NCI-H2171 (cell line): ENCODE measurements at regions not wholly inside any gene's neighbourhood (a gene's known extent, or its start where the extent isn't known, plus 50 kb on each side); places are given as distances from the start of the nearest gene placed in this dataset.
A peak's percentile ranks its signal among the peaks of the same experiment; 100 is the strongest.
"Not testable (repeated sequence)": the region's sequence is repeated elsewhere in the genome, so short reads cannot be mapped to it uniquely, and the experiment has no call there.

Experiments
- DNase-seq: peaks from one replicate; lab custom pipeline; 2025; lab: John Stamatoyannopoulos, UW

DNA sequence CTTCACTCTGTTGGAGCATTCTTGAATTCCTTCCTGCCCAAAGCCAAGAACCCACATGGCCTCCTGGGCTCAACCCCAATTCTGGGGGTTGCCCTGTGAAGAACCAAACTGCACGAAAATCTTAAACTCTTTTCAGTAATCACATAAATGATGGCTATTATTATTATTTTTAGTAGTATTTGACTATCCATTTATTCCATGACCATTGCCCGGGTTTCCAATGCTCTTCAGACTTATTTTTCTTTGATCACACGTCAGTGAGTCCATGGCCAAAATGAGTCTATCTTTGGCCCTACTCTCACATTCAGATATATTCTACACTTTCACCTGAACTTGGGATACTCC is 185.9 kb downstream of the AVL9 start:
- DNase-seq: no peak

DNA sequence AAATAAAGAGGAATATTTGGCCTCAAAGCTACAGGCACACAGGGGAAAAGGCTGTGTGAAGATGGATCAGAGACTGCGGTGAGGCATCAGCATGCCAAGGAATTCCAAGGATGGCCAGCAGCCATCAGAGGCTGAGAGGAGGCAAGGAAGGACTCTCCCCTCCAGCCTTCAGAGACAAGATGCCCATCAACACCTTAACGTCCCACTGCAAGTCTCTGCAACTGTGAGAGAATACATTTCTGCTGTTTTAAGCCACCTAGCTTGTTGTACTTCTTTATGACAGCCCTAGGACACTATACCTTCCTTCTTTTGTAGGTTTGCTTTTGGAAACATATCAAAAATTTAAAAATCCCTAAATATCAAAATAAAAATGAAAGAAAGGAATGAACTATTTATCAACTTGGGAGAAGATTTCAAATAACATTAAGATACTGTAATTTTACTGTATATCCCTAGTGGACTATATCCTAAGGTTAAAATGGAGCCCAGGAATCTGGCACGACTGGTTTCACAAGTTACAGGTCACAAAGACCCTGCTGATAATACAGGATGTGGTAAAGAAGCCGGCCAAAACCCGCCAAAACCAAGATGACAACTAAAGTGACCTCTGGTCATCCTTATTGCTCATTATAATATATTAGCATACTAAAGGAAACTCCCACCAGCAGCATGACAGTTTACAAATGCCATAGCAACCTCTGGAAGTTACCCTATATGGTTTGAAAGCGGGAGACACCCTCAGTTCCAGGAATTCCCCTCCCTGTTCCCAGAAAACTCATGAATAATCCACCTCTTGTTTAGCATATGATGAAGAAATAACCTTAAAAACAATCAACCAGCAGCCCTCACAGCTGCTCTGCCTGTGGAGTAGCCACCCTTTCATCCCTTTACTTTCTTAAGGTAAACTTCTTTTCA is 185.2 kb downstream of the AVL9 start:
- no peak for DNase-seq

DNA sequence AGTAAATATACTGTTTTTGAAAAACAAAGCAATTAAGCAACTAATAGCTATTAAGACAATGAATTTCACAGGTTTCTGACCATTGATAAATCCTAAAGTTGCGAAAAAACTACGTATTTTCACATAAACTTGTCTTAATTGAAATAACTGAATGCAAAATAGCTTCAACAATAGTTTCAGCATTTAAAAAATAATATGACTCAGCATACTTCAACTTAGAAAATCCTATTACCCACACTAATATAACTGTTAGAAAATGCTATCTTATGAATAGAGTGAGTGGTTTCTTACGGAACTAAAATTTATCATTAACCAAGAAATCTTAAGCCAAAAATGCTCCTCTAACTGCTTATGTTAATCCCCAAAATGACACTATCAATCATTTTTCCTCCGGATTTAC is 183.9 kb downstream of the AVL9 start:
- no peak for DNase-seq

DNA sequence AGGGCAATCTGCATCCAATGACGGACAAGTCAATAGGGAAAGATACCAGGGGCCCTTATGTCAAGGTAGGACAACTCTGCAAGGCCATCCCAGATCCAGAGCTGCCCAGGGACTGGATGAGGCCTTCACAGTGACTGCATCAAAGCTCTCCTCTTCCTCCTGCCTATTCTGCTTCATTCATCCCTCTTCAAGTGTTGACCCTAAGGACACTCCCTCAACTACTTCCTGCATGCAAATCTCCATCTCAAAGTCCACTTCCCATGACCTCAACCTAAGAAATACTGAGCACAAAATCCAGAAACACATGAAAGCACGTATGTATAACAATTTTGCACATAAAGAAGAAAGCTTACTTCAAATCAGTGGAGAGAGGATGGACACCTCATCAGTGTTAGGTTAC is 182.3 kb downstream of the AVL9 start:
- no peak for DNase-seq

DNA sequence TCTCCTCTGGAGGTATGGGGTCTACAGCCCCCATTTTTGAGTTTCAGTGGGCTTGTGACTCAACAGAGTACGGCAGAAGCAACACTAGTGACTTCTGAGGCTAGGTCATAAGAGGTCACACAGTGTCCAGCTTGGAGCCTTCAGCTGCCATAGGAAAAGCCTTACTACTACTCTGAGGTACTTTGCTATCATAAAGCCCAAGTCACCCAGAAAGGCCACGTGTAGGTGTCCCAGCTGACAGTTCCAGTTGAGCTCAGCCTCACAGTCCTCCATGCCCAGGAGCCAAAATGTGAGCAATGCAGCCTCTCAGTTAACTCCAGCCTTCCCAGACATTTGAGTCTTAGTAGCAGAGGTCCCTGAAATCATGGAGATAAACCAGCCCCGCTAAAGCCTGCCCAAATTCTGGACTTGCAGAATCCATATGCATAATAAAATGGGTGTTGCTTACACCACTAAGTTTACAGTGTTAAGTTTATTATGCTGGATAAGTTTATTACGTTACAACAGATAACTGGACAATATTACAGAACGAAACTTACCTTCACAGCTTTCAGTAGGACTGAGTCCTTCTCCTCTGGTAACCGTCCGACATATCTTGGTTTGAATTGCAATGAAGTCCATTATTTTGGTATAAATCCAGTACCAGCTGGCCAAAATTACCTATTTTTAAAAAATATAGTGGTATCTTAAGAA is 181.1 kb downstream of the AVL9 start:
- DNase-seq: no peak

DNA sequence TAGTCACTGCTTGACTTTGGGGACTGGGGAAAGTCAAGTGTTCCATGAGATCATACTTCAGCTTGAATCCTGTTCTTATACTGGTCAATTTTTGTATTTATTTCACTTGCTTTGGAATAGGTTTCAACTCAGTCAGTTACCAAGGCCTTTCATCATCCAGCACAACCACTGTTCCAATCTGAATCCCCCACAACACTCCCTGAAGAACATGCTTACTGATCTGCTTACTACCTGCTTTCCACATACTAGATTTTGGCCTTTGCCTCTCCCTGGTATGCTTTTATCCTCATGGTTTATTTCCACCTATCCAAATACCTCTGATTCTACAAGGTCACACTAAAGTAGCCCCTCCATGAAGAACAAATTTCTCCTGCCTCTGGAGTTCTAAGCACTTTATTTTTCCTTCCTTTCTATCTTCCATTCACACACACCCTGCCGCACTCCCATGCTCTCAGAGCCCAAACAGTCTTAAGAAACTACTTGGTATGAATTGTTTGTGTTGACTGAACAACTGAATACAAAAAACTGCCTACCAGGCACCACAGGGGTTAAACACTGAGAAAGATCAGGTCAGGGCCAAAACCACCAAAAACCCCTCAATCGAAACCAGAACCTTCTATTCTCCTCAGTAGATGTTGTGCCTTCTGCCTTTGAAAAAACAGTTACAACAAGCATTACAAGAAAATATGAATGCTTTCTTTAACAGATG is 178.1 kb downstream of the AVL9 start:
- no peak for DNase-seq

DNA sequence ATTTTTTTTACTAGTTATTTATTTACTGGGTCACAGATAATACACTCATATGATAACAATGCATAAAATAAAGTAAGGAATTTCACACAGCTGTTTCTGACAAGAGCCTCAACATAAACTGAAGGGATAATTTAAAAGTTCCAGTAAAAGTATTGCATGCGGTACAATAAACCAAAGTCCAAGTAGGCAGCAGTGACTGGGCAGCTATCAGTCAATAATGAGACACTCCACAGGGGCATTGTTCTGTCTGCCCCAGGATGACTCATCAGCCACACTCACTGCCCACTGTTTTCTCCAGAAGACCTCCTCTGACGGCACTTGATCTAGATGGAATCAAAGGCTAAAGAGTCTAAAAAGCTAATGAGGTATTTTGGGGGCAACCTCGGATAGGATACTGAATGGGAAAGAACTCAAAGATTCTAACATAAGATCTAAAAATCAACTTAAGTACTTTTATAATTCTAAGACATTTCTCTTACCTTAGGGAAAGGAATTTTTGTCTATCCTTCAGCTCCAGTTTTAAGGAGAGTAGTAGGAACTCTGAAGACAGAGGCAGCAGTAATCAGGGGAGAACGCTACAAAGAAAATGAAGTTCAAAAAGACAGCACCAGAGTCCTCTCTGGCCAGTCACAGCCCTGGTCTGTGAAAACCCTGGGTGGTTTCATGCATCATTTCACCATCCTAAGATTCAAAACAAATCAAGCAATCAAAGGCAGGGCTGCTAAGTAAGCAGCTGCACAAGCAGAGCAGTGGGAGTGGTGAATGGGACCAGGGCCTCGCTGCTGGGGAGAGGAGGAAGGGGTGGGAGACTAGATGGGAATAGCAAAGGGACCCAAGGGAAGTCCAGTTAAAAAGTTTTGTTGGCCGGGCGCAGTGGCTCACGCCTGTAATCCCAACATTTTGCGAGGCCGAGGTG is 175.1 kb downstream of the AVL9 start:
- no peak for DNase-seq

DNA sequence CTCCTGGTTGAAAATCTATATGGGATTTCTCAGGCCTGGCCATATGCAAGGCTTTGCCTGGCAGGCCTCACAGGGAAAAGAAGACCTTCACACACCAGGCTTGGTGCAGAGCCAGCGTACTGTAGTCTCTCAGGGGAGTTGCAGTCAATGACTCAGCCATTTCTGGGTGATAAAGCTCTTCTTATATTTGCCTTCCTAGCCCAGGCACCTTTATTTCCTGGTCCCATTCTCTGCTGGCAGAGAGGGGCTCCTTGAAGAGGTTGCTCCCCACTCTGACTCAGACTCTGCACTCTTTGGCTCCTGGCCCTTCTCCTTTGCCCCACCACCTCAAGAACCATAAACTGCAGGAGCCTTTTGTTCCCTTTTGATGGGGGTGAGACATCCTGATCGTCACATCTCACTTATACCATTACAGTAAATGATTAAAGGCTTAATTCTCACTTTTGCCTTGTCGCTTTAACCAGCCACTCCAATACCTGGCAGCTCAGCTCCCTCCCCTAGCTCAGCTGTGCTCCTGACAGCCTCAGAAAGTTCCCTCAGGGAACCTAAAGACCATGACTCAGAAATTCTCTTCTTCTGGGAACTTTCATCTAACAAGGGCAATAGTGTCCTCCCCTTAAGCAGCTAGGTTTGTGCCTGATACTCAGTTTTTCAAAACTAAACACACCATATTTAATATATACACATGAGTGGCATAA is 174.0 kb downstream of the AVL9 start:
- DNase-seq: peak; percentile 26

DNA sequence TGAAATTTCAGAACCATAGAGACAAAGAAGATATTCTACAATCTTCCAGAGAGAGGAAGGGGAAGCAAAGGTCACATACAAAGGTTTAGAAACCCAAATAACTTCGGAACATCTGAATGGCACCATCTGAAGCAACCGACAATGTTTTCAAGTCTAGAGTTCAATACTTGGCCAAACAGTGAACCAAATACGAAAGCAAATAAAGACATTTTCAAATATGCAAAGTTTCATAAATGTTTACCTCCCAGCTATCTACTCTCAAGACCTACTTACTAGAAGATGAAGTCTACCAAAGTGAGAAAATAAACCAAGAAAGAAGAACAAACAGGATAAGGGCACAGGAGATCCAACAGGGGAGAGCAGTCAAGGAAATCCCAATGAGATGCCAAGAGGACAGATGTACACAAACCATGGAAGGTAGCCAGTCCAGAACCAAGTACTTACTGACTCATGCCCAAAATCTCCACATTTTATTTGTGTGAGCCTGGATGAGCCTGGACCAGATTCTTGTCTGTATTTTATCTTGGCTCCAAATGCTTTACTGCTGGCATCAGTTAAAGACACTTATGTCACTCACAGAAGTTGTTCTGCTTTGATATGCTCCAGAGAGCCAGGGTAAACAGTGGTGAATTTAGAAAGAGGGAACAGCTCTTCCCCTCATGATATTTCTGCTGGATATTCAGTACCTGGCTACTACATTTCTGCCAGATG is 173.3 kb downstream of the AVL9 start:
- not testable (repeated sequence) for DNase-seq

DNA sequence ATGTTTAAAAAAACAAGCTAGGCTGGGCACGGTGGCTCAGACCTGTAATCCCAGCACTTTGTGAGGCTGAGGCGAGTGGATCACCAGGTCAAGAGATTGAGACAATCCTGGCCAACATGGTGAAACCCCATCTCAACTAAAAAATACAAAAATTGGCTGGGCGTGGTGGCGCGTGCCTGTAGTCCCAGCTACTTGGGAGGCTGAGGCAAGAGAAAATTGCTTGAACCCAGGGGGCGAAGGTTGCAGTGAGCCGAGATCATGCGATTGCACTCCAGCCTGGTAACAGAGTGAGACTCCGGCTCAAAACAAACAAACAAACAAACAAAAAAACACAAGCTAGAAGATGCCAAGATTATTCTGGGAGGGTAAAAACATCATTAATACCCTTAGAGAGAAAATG is 172.3 kb downstream of the AVL9 start:
- not testable (repeated sequence) for DNase-seq

DNA sequence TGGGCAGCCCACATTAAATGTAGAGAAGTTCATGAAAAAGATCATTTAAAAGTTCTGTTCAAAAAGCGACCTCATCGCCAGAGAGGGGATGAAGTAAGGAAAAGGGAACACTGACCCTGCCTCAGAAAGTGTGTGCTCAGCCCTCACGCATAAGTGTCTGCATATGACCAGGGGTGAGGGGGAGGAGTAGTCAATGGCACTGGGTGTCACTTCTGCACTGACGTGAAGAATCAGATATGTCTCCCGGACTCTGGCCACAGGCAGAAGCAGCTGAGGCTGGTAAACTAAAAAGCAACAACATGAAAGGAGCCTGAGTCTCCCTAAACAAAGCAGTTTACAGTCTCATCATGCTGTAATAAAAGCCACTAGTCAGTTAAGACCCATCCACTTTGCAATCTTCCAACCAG is 168.5 kb downstream of the AVL9 start:
- not testable (repeated sequence) for DNase-seq

DNA sequence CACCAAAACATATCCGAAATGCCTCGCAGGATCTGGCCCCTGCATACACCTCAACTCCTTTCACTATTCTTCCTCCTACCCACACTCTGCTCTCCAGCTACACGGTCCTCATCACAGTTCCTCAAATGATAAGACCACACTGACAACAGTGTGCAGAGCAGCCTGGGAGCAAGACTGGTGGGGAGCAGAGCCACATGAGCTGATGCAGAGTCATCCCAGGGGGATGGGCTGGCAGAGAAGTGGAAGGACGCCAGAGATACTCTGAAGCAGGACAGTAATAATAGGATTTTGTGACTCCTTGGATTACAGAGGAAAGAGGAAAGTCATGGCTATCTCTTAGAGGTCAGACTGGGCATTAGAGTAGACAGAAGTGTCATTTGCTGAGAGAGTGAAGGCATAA is 167.2 kb downstream of the AVL9 start:
- DNase-seq: not testable (repeated sequence)

DNA sequence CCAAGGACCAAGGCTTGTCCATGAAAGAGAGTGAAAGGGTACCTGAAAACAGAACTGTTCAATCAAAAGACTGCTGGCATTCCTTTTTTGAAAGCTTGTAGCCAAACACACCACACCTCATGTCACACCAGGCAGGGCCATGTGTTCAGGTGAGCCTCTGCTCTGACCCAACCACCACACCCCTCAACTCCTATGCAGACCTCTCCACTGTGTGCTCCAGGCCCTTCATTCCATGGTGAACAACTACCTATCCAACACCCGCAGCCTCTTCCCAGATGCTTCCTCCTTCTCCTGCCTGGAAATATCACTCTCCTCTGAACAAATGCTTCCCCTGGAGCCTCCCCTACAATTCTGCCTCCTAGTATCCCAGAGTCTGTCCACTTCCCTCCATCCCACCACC is 166.6 kb downstream of the AVL9 start:
- DNase-seq: no peak

DNA sequence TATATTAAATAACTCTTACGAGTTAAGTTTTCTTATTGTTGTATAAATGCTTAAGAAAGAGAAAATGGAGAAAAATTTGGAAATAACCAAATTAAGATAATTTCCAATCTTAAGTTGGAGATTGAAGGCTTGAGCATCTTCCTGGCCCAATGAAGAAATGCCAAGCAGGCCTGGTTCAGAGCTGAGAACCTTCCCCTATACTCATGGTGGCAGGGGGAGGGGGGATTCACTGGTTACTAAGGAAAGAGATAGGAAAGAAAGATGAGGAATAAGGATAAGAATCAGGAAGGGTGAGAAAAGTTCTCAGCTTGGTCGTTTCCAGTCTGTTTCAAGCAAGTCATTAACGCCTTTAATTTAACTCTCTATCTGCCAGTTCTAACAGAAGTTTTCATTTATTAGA is 166.2 kb downstream of the AVL9 start:
- no peak for DNase-seq

DNA sequence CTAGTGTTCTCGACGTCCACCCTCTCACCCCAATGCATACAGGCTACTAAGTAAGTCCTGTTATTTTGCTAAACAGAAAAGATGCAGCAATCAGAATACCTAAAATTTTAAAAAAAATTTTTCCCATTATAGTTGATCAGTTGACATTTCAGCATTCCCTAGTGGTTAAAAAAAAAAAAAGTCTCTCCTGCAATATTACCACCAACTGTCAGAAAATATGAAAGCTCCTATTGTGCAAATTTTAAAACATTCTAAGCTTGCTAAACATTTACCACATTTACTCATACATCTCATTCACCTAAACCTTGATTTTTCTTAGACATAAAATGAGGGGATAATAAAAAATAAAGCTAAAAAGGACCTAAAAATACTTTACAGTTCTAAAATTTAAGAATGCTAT is 165.6 kb downstream of the AVL9 start:
- DNase-seq: no peak

DNA sequence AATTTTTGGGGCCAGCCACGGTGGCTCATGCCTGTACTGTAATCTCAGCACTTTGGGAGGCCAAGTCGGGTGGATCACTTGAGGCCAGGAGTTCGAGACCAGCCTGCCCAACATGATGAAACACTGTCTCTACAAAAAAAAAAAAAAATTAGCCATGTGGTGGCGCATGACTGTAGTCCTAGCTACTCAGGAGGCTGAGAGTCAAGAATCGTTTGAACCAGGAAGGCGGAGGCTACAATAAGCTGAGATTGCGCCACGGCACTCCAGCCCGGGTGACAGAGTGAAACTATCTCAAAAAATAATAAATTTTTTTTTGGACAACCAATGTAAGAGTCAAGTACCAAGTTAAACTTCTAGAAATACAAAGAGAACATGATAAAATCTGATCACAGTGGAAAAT is 164.6 kb downstream of the AVL9 start:
- no peak for DNase-seq

DNA sequence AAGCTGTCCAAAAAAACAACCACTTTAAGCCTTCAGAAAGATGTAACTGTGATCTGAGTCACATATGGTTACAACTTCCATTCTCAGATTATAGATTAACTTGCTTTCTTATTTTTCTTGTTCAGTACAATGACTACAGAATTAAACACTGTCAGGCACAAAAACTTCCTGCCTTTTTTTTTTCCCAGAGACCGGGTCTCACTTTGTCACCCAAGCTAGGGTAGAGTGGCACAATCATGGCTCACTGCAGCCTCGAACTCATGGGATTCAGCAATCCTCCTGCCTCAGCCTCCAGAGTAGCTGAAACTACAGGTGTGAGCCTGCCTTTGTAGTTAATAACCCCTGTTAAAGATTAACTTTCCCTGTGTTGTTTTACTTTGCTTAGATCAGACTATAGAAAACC is 163.2 kb downstream of the AVL9 start:
- no peak for DNase-seq

DNA sequence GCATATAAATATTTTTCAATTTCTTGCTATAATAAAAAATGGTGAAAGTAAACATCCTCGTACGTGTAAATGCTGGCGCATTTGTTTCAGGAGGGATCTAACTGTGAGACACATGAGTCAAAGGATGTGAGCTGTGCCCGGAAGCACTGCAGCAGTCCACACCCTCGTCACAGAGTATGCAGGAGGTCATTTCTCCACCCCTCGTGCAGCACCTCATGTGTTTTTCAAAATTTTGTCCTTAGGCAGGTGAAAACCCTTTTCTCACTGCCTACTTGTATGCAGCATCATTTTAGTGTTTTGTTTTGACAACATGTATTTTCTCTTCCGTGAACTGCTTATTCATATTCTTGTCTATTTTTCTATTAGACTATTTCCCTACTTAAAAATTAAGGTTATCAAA is 162.7 kb downstream of the AVL9 start:
- DNase-seq: no peak

DNA sequence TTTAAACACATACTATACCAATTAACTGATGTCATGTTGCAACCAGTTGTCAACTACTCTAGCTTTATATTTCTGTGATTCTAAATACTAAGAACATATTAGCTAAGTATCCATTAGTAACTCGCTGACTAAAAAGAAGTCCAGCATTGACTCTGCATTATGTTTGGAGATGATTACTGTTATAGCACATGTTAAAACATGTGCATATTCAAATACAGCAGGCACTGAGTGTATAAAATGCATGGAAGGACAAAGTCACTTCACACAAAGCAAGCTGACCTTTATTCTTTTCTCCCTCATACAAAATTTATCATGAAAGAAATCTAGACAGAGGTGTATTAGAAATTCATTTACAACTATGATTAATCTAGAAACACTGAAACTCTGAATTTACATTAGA is 159.3 kb downstream of the AVL9 start:
- DNase-seq: not testable (repeated sequence)

DNA sequence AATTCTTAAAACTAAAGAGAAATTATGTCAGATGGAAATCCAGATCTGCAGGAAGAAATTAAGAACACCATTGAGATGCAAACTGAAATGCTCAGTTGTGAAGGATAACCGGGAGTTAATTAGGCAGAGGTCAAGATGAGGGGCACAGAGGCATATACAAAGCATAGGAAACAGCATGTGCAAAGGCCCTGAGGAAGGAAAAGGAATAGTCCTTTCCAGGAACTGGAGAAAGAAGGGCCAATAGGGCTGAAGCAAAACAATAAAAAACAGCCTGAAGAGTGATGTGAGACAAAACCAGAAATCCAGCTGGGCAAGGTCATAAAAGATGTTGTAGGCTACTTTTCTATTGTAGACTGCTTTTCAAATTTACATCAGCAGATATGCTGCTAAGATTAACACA is 155.1 kb downstream of the AVL9 start:
- not testable (repeated sequence) for DNase-seq
